ENCODE measurements at regions not wholly inside any gene's neighbourhood (a gene's known extent, or its start where the extent isn't known, plus 50 kb on each side); places are given as distances from the start of the nearest gene placed in this dataset.

GRCh38 chr14:40413136-40413535 lies 980.9 kb upstream of the FBXO33 start:
- TF ChIP-seq SIN3A (IDR thresholded peaks at IDR 0.05; ENCODE audit: borderline replicate concordance, insufficient read depth, low read length), result no peak
- no peak for TF ChIP-seq REST (IDR thresholded peaks at IDR 0.05; ENCODE audit: insufficient read depth in 1 of 2, low read depth in 2 of 2, low read length in 2 of 2)
- no peak for TF ChIP-seq POLR2AphosphoS5 (IDR thresholded peaks at IDR 0.05; ENCODE audit: low read depth, low read length)

GRCh38 chr14:40410708-40411107 lies 978.5 kb upstream of the FBXO33 start:
- no peak for TF ChIP-seq TAF1 (IDR thresholded peaks at IDR 0.05; ENCODE audit: borderline replicate concordance, insufficient read depth, low read length)
- TF ChIP-seq SIN3A (IDR thresholded peaks at IDR 0.05; ENCODE audit: borderline replicate concordance, insufficient read depth, low read length), result no peak
- no peak for TF ChIP-seq POLR2AphosphoS5 (IDR thresholded peaks at IDR 0.05; ENCODE audit: low read depth, low read length)
- no peak for TF ChIP-seq FOXP2 (optimal IDR thresholded peaks at IDR 0.05; ENCODE audit: borderline replicate concordance, extremely low read depth, extremely low read length, insufficient read depth)
- TF ChIP-seq REST (IDR thresholded peaks at IDR 0.05; ENCODE audit: insufficient read depth in 1 of 2, low read depth in 2 of 2, low read length in 2 of 2), result no peak

GRCh38 chr14:40402957-40403356 lies 970.7 kb upstream of the FBXO33 start:
- TF ChIP-seq SIN3A (IDR thresholded peaks at IDR 0.05; ENCODE audit: borderline replicate concordance, insufficient read depth, low read length) (no peak), TAF1 (IDR thresholded peaks at IDR 0.05; ENCODE audit: borderline replicate concordance, insufficient read depth, low read length) (no peak), FOXP2 (optimal IDR thresholded peaks at IDR 0.05; ENCODE audit: borderline replicate concordance, extremely low read depth, extremely low read length, insufficient read depth) (no peak), REST (IDR thresholded peaks at IDR 0.05; ENCODE audit: insufficient read depth in 1 of 2, low read depth in 2 of 2, low read length in 2 of 2) (no peak), POLR2AphosphoS5 (IDR thresholded peaks at IDR 0.05; ENCODE audit: low read depth, low read length) (no peak)

- TF ChIP-seq REST (IDR thresholded peaks at IDR 0.05; ENCODE audit: insufficient read depth in 1 of 2, low read depth in 2 of 2, low read length in 2 of 2) (no peak), FOXP2 (optimal IDR thresholded peaks at IDR 0.05; ENCODE audit: borderline replicate concordance, extremely low read depth, extremely low read length, insufficient read depth) (no peak), SIN3A (IDR thresholded peaks at IDR 0.05; ENCODE audit: borderline replicate concordance, insufficient read depth, low read length) (no peak), TAF1 (IDR thresholded peaks at IDR 0.05; ENCODE audit: borderline replicate concordance, insufficient read depth, low read length) (no peak), POLR2AphosphoS5 (IDR thresholded peaks at IDR 0.05; ENCODE audit: low read depth, low read length) (no peak)
Measured at GRCh38 chr14:40398981-40399380, 966.7 kb upstream of the FBXO33 start.

- TF ChIP-seq FOXP2 (optimal IDR thresholded peaks at IDR 0.05; ENCODE audit: borderline replicate concordance, extremely low read depth, extremely low read length, insufficient read depth) (no peak), POLR2AphosphoS5 (IDR thresholded peaks at IDR 0.05; ENCODE audit: low read depth, low read length) (no peak), TAF1 (IDR thresholded peaks at IDR 0.05; ENCODE audit: borderline replicate concordance, insufficient read depth, low read length) (no peak), REST (IDR thresholded peaks at IDR 0.05; ENCODE audit: insufficient read depth in 1 of 2, low read depth in 2 of 2, low read length in 2 of 2) (no peak), SIN3A (IDR thresholded peaks at IDR 0.05; ENCODE audit: borderline replicate concordance, insufficient read depth, low read length) (no peak)
Measured at GRCh38 chr14:40394634-40395340, 962.6 kb upstream of the FBXO33 start.

Measured in PFSK-1 (cell line).